HG02763 (cell line): ENCODE measurements at regions not wholly inside any gene's neighbourhood (a gene's known extent, or its start where the extent isn't known, plus 50 kb on each side); places are given as distances from the start of the nearest gene placed in this dataset.

Source experiments
- ATAC-seq: cut with Tn5 transposase; IDR thresholded peaks from one replicate; pipeline ENCODE4 v1.9.1; 2021; ENCODE audit warnings: mild to moderate bottlenecking, moderate library complexity; ENCODE audit not compliant: unreplicated experiment

GRCh38 chrX:140848800-140849199 lies 139.2 kb downstream of the LINC00632 start:
- ATAC-seq = no peak

- no peak for ATAC-seq
Observed at GRCh38 chrX:140860718-140861117, 141.7 kb upstream of the SPANXB1 start.

DNA sequence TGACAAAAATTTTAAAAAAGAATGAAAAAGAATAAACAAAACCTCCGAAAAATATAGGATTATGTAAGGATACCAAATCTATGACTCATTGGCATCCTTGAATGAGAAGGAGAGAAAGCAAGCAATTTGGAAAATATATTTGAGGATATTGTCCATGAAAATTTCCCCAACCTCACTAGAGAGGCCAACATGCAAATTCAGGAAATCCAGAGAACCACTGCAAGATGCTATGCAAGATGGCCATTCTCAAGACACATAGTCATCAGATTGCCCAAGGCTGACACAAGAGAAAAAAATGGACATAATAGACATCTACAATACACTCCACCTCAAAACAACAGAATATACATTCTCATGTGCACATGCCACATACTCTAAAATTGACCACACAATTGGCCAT lies 135.9 kb upstream of the SPANXB1 start:
- no peak for ATAC-seq

GRCh38 chrX:140912606-140913005 lies 89.8 kb upstream of the SPANXB1 start:
- ATAC-seq = no peak

GRCh38 chrX:140913802-140914501 lies 88.4 kb upstream of the SPANXB1 start:
- no peak for ATAC-seq

DNA sequence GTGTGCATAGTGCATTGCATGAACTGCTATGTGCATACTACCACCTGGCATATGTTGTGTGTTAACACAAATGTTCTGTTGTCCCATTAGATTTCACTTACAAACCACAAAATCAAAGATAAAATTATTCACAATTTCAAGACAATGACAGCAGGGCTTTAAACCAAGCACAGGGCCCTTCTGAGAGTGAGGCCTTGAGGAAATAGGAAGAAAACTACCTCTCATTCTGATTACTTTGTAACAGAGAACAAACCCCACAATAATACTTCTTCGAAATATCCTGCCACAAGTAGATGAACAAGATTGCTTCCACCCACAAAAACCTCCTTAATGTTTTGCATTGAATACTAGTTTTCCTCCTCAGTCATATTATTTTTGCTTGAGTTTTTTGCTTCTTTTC lies 85.5 kb upstream of the SPANXB1 start:
- ATAC-seq = no peak

- no peak for ATAC-seq
Observed at GRCh38 chrX:140917354-140918115, 84.9 kb upstream of the SPANXB1 start.

- ATAC-seq = peak; percentile 87
Observed at GRCh38 chrX:140918398-140919038, 83.9 kb upstream of the SPANXB1 start.

DNA sequence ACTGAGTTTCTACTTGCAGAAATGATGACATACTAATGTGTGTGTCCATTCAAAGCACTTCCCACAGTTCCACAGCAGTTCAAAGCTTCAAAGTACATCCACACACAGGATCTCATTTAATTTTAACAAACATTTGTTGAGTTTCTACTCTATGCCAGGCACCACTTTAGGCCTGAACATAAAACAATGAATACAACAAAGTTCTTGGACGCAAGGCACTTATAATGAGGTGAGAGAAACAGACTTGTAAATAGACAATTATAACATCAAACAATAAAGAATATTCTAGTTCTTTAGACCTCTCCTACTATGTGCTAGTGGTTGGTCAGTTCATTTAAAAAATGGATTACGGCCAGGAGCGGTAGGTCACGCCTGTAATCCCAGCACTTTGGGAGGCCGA lies 82.0 kb upstream of the SPANXB1 start:
- no peak for ATAC-seq

GRCh38 chrX:140923118-140923517 lies 79.3 kb upstream of the SPANXB1 start:
- ATAC-seq = no peak

- no peak for ATAC-seq
Observed at GRCh38 chrX:140928739-140929138, 73.7 kb upstream of the SPANXB1 start.

DNA sequence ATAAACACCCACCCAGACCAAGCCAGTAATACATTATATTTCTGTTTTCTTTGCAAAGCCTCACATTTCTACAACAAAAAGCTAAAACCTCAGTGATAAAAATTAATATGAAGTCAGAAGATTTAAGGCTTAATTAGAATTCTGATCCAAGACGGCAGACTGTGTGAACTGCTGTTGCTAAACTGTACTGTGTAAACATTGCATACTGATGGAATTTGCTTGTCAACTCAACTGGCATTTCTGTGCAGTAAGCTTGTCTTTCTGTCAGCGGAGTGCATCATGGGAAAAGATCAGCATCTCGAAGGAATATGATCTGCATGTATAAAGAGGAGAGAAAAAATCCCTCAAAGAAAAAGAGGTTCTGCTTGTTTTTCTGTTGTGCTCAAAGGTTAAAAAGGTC lies 69.4 kb upstream of the SPANXB1 start:
- no peak for ATAC-seq

GRCh38 chrX:140933874-140934655 lies 68.3 kb upstream of the SPANXB1 start:
- ATAC-seq = no peak

DNA sequence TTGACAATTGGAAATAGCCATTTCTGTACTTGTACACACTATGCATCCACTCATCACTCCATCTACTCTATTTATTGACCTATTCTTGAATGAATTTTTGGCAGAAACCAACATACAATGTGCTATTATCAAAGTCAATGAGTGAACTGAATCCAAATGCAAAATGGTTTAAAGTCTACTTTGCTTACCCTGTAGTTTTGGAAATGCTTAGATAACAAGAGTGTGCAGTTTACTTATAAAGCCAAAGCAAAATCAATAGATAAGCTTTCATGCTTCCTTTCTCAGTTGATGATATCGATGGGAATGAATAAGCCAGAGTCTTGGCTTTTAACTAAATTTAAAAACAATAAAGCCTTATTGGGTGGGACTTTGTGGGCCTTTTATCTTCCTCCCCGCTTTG lies 58.9 kb upstream of the SPANXB1 start:
- ATAC-seq = no peak

GRCh38 chrX:140944710-140945109 lies 57.7 kb upstream of the SPANXB1 start:
- no peak for ATAC-seq

GRCh38 chrX:140948827-140949226 lies 53.6 kb upstream of the SPANXB1 start:
- ATAC-seq = no peak

GRCh38 chrX:140949233-140949632 lies 53.2 kb upstream of the SPANXB1 start:
- ATAC-seq = no peak
